Glutamatergic neuron (in vitro differentiated cells): ENCODE measurements at regions not wholly inside any gene's neighbourhood (a gene's known extent, or its start where the extent isn't known, plus 50 kb on each side); places are given as distances from the start of the nearest gene placed in this dataset.

ENCODE experiments used
- DNase-seq: peaks from one replicate; pipeline ENCODE4 v3.0.0; 2022
- H3K27ac Mint-ChIP-seq: one replicate; pipeline ENCODE4 v1.8.0; 2020; ENCODE audit warnings: mild to moderate bottlenecking, mixed read lengths, inconsistent platforms; ENCODE audit not compliant: unreplicated experiment
- H3K27me3 Mint-ChIP-seq: one replicate; pipeline ENCODE4 v1.8.0; 2020; ENCODE audit warnings: mild to moderate bottlenecking, moderate library complexity, mixed read lengths, inconsistent platforms; ENCODE audit not compliant: unreplicated experiment
- H3K36me3 Mint-ChIP-seq: one replicate; pipeline ENCODE4 v1.8.0; 2020; ENCODE audit warnings: mild to moderate bottlenecking, mixed read lengths, inconsistent platforms; ENCODE audit not compliant: unreplicated experiment
- H3K4me1 Mint-ChIP-seq: one replicate; pipeline ENCODE4 v1.8.0; 2020; ENCODE audit warnings: mild to moderate bottlenecking, low read depth, mixed read lengths, inconsistent platforms; ENCODE audit not compliant: unreplicated experiment
- H3K4me3 Mint-ChIP-seq: one replicate; pipeline ENCODE4 v1.8.0; 2020; ENCODE audit warnings: mild to moderate bottlenecking, mixed read lengths, inconsistent platforms; ENCODE audit not compliant: unreplicated experiment
- H3K9me3 Mint-ChIP-seq: one replicate; pipeline ENCODE4 v1.8.0; 2020; ENCODE audit warnings: mild to moderate bottlenecking, moderate library complexity, mixed read lengths, inconsistent platforms; ENCODE audit not compliant: unreplicated experiment
- CTCF ChIP-seq: fragments of 200-600 bp; sonication (generic); IDR thresholded peaks from one replicate; pipeline ENCODE4 v1.5.0; 2021; ENCODE audit not compliant: partially characterized antibody, unreplicated experiment

GRCh38 chr16:76724181-76724580 is 447.0 kb downstream of the CNTNAP4 start:
- no peak for TF ChIP-seq CTCF
- H3K27me3 Mint-ChIP-seq = no peaks in the 10 kb centered on the region
- DNase-seq = no peak
- no peaks in the 10 kb centered on the region for H3K4me1 Mint-ChIP-seq
- H3K27ac Mint-ChIP-seq = no peak overlapping the region
- H3K9me3 Mint-ChIP-seq = no peaks in the 10 kb centered on the region
- H3K4me3 Mint-ChIP-seq = no peak overlapping the region
- H3K36me3 Mint-ChIP-seq = no peaks in the 10 kb centered on the region

- H3K27ac Mint-ChIP-seq = no peak overlapping the region
- no peak for TF ChIP-seq CTCF
- no peaks in the 10 kb centered on the region for H3K4me1 Mint-ChIP-seq
- H3K4me3 Mint-ChIP-seq = no peak overlapping the region
- no peaks in the 10 kb centered on the region for H3K36me3 Mint-ChIP-seq
- DNase-seq = no peak
- H3K27me3 Mint-ChIP-seq = no peaks in the 10 kb centered on the region
- no peaks in the 10 kb centered on the region for H3K9me3 Mint-ChIP-seq
Measured at GRCh38 chr16:76729525-76729924, 452.3 kb downstream of the CNTNAP4 start.

- H3K36me3 Mint-ChIP-seq = no peaks in the 10 kb centered on the region
- no peak for DNase-seq
- H3K4me1 Mint-ChIP-seq = no peaks in the 10 kb centered on the region
- no peaks in the 10 kb centered on the region for H3K27me3 Mint-ChIP-seq
- no peaks in the 10 kb centered on the region for H3K9me3 Mint-ChIP-seq
- H3K27ac Mint-ChIP-seq = no peak overlapping the region
- H3K4me3 Mint-ChIP-seq = no peak overlapping the region
- no peak for TF ChIP-seq CTCF
Measured at GRCh38 chr16:76732894-76733293, 455.7 kb downstream of the CNTNAP4 start.

GRCh38 chr16:76741623-76742022 is 449.4 kb upstream of the MON1B start:
- H3K36me3 Mint-ChIP-seq = peaks cover 4% of the 10 kb centered on the region
- no peaks in the 10 kb centered on the region for H3K4me1 Mint-ChIP-seq
- no peak overlapping the region for H3K4me3 Mint-ChIP-seq
- peaks cover 1% of the 10 kb centered on the region for H3K9me3 Mint-ChIP-seq
- DNase-seq = no peak
- TF ChIP-seq CTCF = no peak
- H3K27ac Mint-ChIP-seq = no peak overlapping the region
- no peaks in the 10 kb centered on the region for H3K27me3 Mint-ChIP-seq

- H3K27ac Mint-ChIP-seq = no peak overlapping the region
- no peaks in the 10 kb centered on the region for H3K27me3 Mint-ChIP-seq
- H3K4me3 Mint-ChIP-seq = no peak overlapping the region
- no peak for TF ChIP-seq CTCF
- H3K9me3 Mint-ChIP-seq = peaks cover 1% of the 10 kb centered on the region
- no peak for DNase-seq
- no peaks in the 10 kb centered on the region for H3K36me3 Mint-ChIP-seq
- peaks cover 9% of the 10 kb centered on the region for H3K4me1 Mint-ChIP-seq
Measured at GRCh38 chr16:76748461-76749348, 442.3 kb upstream of the MON1B start.
